Body of pancreas (tissue), 4 donors: ENCODE measurements at regions not wholly inside any gene's neighbourhood (a gene's known extent, or its start where the extent isn't known, plus 50 kb on each side); places are given as distances from the start of the nearest gene placed in this dataset.

ENCODE experiments used
- POLR2A ChIP-seq, 3 donors: fragments of 450-650 bp; IDR thresholded peaks; one replicate each; pipeline ENCODE4 v1.6.1; 2016; ENCODE audit warnings: antibody characterized with exemption in 3 of 3, mild to moderate bottlenecking in 2 of 3
- TF ChIP-seq, protein P1 (sequence below), 7 experiments: fragments of 450-650 bp in 4 of 7; fragments of 200-600 bp in 3 of 7; sonication (generic) in 3 of 7; IDR thresholded peaks; one replicate each; pipeline ENCODE4 v1.5.1; 2016 to 2019; ENCODE audit warnings: antibody characterized with exemption in 7 of 7

DNA sequence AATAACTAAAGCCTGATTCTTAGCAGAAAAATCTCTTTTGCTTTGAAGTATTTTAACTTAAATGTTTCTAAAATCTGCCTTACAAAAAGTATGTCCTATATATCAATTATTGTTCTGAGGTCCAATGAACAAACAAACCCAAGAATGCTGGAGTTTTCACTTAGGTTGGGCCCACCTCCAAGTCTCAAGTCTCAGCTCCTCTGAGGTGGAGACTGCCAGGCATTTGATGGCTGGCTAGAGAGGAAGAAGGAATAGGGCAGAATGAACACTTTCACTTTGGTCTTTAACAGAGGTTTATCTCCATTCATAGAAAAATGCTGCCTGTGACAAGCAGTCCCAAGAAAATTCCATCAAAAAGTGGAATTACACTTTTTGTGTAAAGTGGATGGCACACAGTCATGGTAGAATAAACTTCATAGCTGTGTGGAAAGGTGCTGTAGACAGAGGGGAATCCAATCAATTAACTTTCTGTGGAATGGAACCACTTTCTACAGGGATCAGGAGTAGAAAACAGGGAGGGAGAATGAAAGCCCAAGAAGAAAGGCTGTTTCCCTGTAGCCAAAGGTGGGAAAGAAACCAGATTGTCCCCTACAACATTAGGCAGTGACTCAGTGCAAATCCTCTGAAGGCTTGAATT is 349.4 kb upstream of the RUNX1 start:
- TF ChIP-seq, protein P1, sequence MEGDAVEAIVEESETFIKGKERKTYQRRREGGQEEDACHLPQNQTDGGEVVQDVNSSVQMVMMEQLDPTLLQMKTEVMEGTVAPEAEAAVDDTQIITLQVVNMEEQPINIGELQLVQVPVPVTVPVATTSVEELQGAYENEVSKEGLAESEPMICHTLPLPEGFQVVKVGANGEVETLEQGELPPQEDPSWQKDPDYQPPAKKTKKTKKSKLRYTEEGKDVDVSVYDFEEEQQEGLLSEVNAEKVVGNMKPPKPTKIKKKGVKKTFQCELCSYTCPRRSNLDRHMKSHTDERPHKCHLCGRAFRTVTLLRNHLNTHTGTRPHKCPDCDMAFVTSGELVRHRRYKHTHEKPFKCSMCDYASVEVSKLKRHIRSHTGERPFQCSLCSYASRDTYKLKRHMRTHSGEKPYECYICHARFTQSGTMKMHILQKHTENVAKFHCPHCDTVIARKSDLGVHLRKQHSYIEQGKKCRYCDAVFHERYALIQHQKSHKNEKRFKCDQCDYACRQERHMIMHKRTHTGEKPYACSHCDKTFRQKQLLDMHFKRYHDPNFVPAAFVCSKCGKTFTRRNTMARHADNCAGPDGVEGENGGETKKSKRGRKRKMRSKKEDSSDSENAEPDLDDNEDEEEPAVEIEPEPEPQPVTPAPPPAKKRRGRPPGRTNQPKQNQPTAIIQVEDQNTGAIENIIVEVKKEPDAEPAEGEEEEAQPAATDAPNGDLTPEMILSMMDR (IDR thresholded peaks at IDR 0.05) = no peak
- no peak for TF ChIP-seq POLR2A (IDR thresholded peaks at IDR 0.05)
